ENCODE measurements at regions not wholly inside any gene's neighbourhood (a gene's known extent, or its start where the extent isn't known, plus 50 kb on each side); places are given as distances from the start of the nearest gene placed in this dataset.

DNA sequence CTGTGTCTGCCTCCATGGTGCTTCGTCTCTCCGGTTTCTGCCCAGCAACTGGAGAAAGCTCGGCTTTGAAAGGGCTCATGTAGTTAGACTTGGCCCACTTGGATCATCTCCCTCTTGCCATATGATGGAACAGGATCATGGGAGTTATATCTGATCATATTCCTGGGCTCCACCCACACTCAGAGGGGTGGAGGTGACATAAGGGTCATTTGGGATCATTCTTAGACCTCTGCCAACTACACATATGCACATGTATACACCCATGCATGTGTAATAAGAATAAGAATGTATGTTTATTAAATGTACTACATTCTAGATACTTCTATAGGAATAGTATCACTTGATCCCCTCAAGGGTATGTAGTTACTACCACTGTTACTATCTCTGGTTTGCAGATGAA lies 74.1 kb upstream of the WNT4 start:
- no peak for DNase-seq (ENCODE audit: low read depth, low spot score)
- TF ChIP-seq POLR2AphosphoS5 (IDR thresholded peaks at IDR 0.05; ENCODE audit: borderline replicate concordance, low read depth, low read length) = no peak
- TF ChIP-seq EZH2 (IDR thresholded peaks at IDR 0.05) = no peak
- TF ChIP-seq FOXP2 (optimal IDR thresholded peaks at IDR 0.05; ENCODE audit: control extremely low read depth, extremely low read length, insufficient read depth) = no peak
- Histone ChIP-seq H3K36me3 (ENCODE audit: insufficient read depth, low read length) (no peaks in the 10 kb centered on the region), H3K27ac (no peak overlapping the region), H3K9me3 (ENCODE audit: low read depth, low read length) (no peaks in the 10 kb centered on the region), H3K4me3 (no peak overlapping the region), H3K9ac (ENCODE audit: insufficient read length) (no peak overlapping the region)

DNA sequence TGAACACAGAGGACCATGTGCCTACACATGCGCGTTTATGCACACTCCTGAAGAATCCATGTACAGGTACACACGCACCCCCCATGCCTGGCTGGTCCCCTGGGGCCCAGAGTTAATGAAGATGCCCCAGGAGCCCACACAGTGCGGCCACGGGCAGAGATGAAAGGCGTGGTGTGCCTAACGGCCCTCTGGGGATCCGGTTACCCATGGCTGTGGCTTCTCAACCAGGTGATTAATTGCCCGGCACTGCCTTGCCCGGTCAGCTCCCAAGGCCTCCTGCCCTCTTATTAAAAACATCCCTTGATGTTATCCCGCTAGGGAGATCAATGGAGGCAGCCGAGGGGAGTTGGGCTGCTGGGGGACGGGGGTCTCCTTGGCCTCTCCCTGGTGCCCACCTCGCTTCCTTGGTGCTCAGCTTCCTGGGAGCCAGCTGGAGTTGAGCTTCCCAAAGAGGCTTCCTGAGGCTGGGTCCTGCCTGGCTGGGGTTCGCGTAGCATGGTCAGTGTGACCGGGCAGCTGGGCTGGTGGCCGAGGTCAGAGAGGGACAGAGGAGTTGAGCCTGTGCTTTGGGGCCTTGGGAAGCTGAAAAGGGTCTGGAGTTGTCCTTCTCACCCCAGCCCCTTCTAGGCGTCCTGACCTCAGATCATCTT lies 75.0 kb upstream of the WNT4 start:
- no peak for TF ChIP-seq FOXP2 (optimal IDR thresholded peaks at IDR 0.05; ENCODE audit: control extremely low read depth, extremely low read length, insufficient read depth)
- no peak for TF ChIP-seq POLR2AphosphoS5 (IDR thresholded peaks at IDR 0.05; ENCODE audit: borderline replicate concordance, low read depth, low read length)
- no peak for TF ChIP-seq EZH2 (IDR thresholded peaks at IDR 0.05)
- DNase-seq (ENCODE audit: low read depth, low spot score) = no peak
- Histone ChIP-seq H3K9me3 (ENCODE audit: low read depth, low read length) (no peaks in the 10 kb centered on the region), H3K4me3 (no peak overlapping the region), H3K9ac (ENCODE audit: insufficient read length) (no peak overlapping the region), H3K36me3 (ENCODE audit: insufficient read depth, low read length) (no peaks in the 10 kb centered on the region), H3K27ac (no peak overlapping the region)

DNA sequence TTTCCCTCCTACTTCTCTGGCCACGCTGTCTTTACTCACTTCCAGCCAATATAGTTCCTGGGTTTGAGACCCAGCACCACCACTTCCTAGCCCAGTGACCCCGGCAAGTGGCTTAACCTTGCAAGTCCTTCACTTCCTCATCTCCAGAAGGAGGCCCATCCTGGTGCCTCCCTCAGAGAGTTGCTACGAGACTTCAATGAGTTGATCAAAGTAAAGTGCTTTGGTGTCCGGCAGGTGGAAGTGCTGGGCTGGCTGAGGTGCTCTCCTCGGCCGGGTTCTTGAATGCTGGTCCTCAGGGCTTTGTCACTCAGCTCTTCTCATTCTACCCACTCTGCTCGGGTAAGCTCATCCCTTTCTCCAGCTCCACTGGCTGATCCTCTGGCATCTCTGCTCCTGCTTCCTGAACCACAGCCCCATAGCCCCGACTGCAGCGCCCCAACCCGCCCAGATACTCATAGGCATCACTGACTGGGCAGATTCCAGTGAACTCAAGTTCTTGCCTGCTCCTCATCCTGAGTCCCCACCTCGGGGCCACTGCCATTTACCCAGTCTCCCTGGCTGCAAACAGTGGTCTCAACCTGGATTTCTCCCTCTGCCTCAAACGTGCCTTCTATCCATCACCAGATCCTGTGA lies 75.8 kb upstream of the WNT4 start:
- Histone ChIP-seq H3K9me3 (ENCODE audit: low read depth, low read length) (no peaks in the 10 kb centered on the region), H3K27ac (no peak overlapping the region), H3K9ac (ENCODE audit: insufficient read length) (no peak overlapping the region), H3K36me3 (ENCODE audit: insufficient read depth, low read length) (no peaks in the 10 kb centered on the region), H3K4me3 (no peak overlapping the region)
- TF ChIP-seq FOXP2 (optimal IDR thresholded peaks at IDR 0.05; ENCODE audit: control extremely low read depth, extremely low read length, insufficient read depth) (no peak), EZH2 (IDR thresholded peaks at IDR 0.05) (no peak), POLR2AphosphoS5 (IDR thresholded peaks at IDR 0.05; ENCODE audit: borderline replicate concordance, low read depth, low read length) (no peak)
- no peak for DNase-seq (ENCODE audit: low read depth, low spot score)

DNA sequence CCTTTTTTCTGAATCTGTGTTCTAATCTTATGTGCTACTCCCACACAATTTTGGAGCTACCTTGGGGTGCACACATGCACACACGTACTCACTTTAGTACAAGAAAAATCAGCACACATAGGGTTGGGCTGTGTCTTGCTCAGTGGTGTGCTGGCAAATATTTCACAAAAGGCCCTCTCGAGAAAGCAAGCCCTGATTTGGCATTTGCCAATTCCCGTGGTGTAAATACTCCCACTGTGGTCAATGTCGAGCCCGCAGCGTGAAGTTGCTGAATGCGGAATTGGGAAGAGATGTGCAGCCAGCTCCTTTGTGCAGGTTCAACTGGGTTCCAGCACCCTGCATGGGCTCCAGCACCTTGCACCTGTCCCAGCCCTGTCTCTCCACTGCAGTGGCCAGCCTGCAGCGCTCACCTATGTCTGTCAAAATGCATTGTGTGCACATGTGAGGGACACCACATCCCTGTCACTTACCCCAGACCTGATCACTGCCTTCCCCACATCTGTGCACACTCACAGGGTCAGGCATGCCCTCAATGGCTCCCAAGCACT lies 78.4 kb upstream of the WNT4 start:
- DNase-seq (ENCODE audit: low read depth, low spot score) = no peak
- no peak overlapping the region for H3K9ac ChIP-seq (ENCODE audit: insufficient read length)
- no peak for TF ChIP-seq EZH2 (IDR thresholded peaks at IDR 0.05)
- no peaks in the 10 kb centered on the region for H3K36me3 ChIP-seq (ENCODE audit: insufficient read depth, low read length)
- no peak overlapping the region for H3K4me3 ChIP-seq
- no peaks in the 10 kb centered on the region for H3K9me3 ChIP-seq (ENCODE audit: low read depth, low read length)
- H3K27ac ChIP-seq = no peak overlapping the region

DNA sequence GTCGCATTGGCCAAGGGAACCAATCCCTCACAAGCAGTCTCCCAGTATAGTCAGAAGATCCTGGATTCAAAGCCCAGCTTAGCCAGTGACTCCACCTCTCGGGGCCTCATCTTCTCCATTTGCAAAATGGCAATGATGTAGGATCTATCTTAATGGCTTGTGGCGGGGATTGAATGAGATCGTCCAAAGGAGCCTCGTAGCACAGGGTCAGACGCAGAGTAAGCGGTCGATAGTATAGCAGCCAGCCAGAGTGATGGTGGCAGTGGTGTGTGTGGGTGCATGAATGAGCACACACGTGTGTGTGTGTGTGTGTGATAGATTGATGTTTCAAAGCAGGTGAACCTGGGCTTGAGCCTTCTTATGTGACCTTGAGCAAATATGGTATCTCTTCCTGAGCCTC lies 79.8 kb upstream of the WNT4 start:
- no peak for TF ChIP-seq POLR2AphosphoS5 (IDR thresholded peaks at IDR 0.05; ENCODE audit: borderline replicate concordance, low read depth, low read length)
- TF ChIP-seq FOXP2 (optimal IDR thresholded peaks at IDR 0.05; ENCODE audit: control extremely low read depth, extremely low read length, insufficient read depth) = no peak
- TF ChIP-seq EZH2 (IDR thresholded peaks at IDR 0.05) = no peak
- DNase-seq (ENCODE audit: low read depth, low spot score) = no peak
- Histone ChIP-seq H3K9me3 (ENCODE audit: low read depth, low read length) (no peaks in the 10 kb centered on the region), H3K36me3 (ENCODE audit: insufficient read depth, low read length) (no peaks in the 10 kb centered on the region), H3K27ac (no peak overlapping the region), H3K9ac (ENCODE audit: insufficient read length) (no peak overlapping the region), H3K4me3 (no peak overlapping the region)

DNA sequence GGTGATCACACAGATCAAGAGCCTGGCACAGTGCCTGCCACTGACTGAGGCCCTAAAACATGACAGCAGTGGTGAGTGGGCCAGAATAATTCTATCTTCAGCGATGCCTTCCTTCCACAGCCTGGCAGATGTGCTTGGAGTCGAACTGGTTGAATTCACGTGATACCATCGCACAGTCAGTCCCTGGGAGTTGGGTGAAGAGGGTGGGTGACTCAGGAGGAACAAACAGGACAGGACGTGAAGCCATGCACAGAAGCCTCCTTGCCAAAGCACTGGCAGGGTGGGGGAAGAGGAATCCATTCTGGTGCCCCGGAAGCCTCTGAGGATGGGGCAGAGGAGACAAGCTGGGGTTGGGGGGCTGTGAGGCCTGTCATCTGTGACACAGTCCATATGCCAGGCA lies 80.3 kb upstream of the WNT4 start:
- Histone ChIP-seq H3K27ac (no peak overlapping the region), H3K4me3 (no peak overlapping the region), H3K36me3 (ENCODE audit: insufficient read depth, low read length) (no peaks in the 10 kb centered on the region), H3K9ac (ENCODE audit: insufficient read length) (no peak overlapping the region), H3K9me3 (ENCODE audit: low read depth, low read length) (no peaks in the 10 kb centered on the region)
- TF ChIP-seq EZH2 (IDR thresholded peaks at IDR 0.05) (no peak), POLR2AphosphoS5 (IDR thresholded peaks at IDR 0.05; ENCODE audit: borderline replicate concordance, low read depth, low read length) (no peak), FOXP2 (optimal IDR thresholded peaks at IDR 0.05; ENCODE audit: control extremely low read depth, extremely low read length, insufficient read depth) (no peak)
- DNase-seq (ENCODE audit: low read depth, low spot score) = no peak

DNA sequence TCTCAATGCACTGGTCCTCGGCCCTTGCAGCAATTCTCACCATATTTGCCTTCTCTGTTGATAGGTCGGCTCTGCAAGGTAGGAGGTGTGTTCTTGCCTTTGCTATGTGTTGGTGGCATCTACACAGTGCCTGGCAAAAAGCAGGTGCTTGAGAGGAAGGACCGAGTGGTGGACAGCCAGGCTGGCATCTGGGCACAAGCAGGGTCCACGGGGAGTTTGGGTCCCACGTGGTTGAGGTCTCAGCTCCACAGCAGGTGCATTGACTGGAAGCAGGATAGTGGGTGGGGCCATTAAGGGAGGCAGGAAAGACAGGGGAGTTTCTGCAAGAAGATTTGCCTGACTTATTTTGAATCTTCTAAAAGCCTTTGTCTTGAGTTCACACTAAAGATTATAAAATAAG lies 81.2 kb upstream of the WNT4 start:
- Histone ChIP-seq H3K27ac (no peak overlapping the region), H3K36me3 (ENCODE audit: insufficient read depth, low read length) (no peaks in the 10 kb centered on the region), H3K4me3 (no peak overlapping the region), H3K9me3 (ENCODE audit: low read depth, low read length) (no peaks in the 10 kb centered on the region), H3K9ac (ENCODE audit: insufficient read length) (no peak overlapping the region)
- TF ChIP-seq EZH2 (IDR thresholded peaks at IDR 0.05) (no peak), POLR2AphosphoS5 (IDR thresholded peaks at IDR 0.05; ENCODE audit: borderline replicate concordance, low read depth, low read length) (no peak)
- no peak for DNase-seq (ENCODE audit: low read depth, low spot score)

DNA sequence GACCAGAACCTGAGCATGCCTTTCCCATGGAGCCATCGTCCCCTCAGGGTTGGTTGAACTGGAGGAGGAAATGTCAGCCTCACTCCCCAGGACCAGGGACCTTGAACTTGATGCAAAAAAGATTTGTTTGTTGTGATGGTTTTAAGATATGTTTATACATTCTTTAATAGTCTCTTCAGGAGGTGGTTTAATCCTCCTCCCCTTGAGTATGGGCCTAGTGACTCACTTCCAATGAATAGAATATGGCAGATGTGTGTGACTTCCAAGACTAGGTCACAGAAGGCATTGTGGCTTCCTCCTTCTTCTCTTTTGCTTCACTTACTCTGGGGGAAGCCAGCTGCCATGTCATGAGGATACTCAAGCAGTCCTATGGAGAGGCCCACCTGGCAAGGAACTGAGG lies 81.7 kb upstream of the WNT4 start:
- Histone ChIP-seq H3K9ac (ENCODE audit: insufficient read length) (no peak overlapping the region), H3K9me3 (ENCODE audit: low read depth, low read length) (no peaks in the 10 kb centered on the region), H3K27ac (no peak overlapping the region), H3K36me3 (ENCODE audit: insufficient read depth, low read length) (no peaks in the 10 kb centered on the region), H3K4me3 (no peak overlapping the region)
- TF ChIP-seq FOXP2 (optimal IDR thresholded peaks at IDR 0.05; ENCODE audit: control extremely low read depth, extremely low read length, insufficient read depth) = no peak
- TF ChIP-seq EZH2 (IDR thresholded peaks at IDR 0.05) = no peak
- TF ChIP-seq POLR2AphosphoS5 (IDR thresholded peaks at IDR 0.05; ENCODE audit: borderline replicate concordance, low read depth, low read length) = no peak
- DNase-seq (ENCODE audit: low read depth, low spot score) = no peak
